OCI-LY3 (cell line): ENCODE measurements at regions not wholly inside any gene's neighbourhood (a gene's known extent, or its start where the extent isn't known, plus 50 kb on each side); places are given as distances from the start of the nearest gene placed in this dataset.

ENCODE experiments used
- H2AFZ ChIP-seq: fragments of 200-600, 300-600 bp; shearing (Covaris generic); 2 replicates; pipeline ENCODE4 v1.6.0; 2014; ENCODE audit warnings: antibody characterized with exemption, low read depth, low read length
- H3K27ac ChIP-seq: fragments of 200-600, 300-600 bp; sonication (generic); 2 replicates; pipeline ENCODE4 v1.5.1; 2014; ENCODE audit warnings: mild to moderate bottlenecking, low read length, moderate library complexity, mixed read lengths
- H3K27me3 ChIP-seq: fragments of 200-600, 300-600 bp; sonication (generic); 2 replicates; pipeline ENCODE4 v1.6.1; 2014; ENCODE audit warnings: low read depth, low read length, mixed read lengths
- H3K36me3 ChIP-seq: fragments of 200-600, 300-600 bp; sonication (generic); replicated peaks from 2 replicates; pipeline ENCODE3; 2014; ENCODE audit warnings: low read depth, low read length, mixed read lengths
- H3K4me1 ChIP-seq: fragments of 300-600, 200-600 bp; sonication (generic); 2 replicates; pipeline ENCODE4 v1.6.1; 2014; ENCODE audit warnings: low read length, mixed read lengths
- H3K4me2 ChIP-seq: fragments of 200-600, 300-600 bp; sonication (generic); 2 replicates; pipeline ENCODE4 v1.6.1; 2014; ENCODE audit warnings: low read length, mixed read lengths
- H3K4me3 ChIP-seq: fragments of 300-600, 200-600 bp; sonication (generic); 2 replicates; pipeline ENCODE4 v1.5.1; 2014; ENCODE audit warnings: antibody characterized with exemption, mild to moderate bottlenecking, low read length, moderate library complexity
- H3K79me2 ChIP-seq: fragments of 300-600, 200-600 bp; shearing (Covaris generic); 2 replicates; pipeline ENCODE4 v1.6.1; 2014; ENCODE audit warnings: mild to moderate bottlenecking, low read length, mixed read lengths
- H3K9ac ChIP-seq: fragments of 300-600, 200-600 bp; shearing (Covaris generic); 2 replicates; pipeline ENCODE4 v1.6.0; 2014; ENCODE audit warnings: mild to moderate bottlenecking, low read length, moderate library complexity
- H3K9me3 ChIP-seq: fragments of 200-600, 300-600 bp; shearing (Covaris generic); 2 replicates; pipeline ENCODE4 v1.6.1; 2014; ENCODE audit warnings: low read length, mixed read lengths; ENCODE audit not compliant: insufficient read depth
- H4K20me1 ChIP-seq: fragments of 200-600, 300-600 bp; sonication (generic); 2 replicates; pipeline ENCODE4 v1.6.1; 2016; ENCODE audit warnings: low read length, mixed read lengths; ENCODE audit not compliant: insufficient read depth
- EZH2phosphoT487 ChIP-seq: fragments of 200-600 bp; shearing (Covaris generic); IDR thresholded peaks from 2 replicates; pipeline ENCODE4 v1.6.1; 2018; ENCODE audit warnings: antibody characterized with exemption, mixed run types, low read depth
- TF ChIP-seq, protein P1 (sequence below): fragments of 200-600, 300-600 bp; sonication (generic); IDR thresholded peaks from 2 replicates; pipeline ENCODE4 v1.5.1; 2014; ENCODE audit warnings: antibody characterized with exemption, low read length, low read depth

- H3K79me2 ChIP-seq, result no peaks in the 10 kb centered on the region
- no peaks in the 10 kb centered on the region for H3K9me3 ChIP-seq
- H3K4me2 ChIP-seq, result no peak overlapping the region
- no peak overlapping the region for H3K9ac ChIP-seq
- no peaks in the 10 kb centered on the region for H3K4me1 ChIP-seq
- no peak overlapping the region for H2AFZ ChIP-seq
- no peaks in the 10 kb centered on the region for H3K36me3 ChIP-seq
- H4K20me1 ChIP-seq, result no peaks in the 10 kb centered on the region
- H3K27ac ChIP-seq, result no peak overlapping the region
- TF ChIP-seq, protein P1, sequence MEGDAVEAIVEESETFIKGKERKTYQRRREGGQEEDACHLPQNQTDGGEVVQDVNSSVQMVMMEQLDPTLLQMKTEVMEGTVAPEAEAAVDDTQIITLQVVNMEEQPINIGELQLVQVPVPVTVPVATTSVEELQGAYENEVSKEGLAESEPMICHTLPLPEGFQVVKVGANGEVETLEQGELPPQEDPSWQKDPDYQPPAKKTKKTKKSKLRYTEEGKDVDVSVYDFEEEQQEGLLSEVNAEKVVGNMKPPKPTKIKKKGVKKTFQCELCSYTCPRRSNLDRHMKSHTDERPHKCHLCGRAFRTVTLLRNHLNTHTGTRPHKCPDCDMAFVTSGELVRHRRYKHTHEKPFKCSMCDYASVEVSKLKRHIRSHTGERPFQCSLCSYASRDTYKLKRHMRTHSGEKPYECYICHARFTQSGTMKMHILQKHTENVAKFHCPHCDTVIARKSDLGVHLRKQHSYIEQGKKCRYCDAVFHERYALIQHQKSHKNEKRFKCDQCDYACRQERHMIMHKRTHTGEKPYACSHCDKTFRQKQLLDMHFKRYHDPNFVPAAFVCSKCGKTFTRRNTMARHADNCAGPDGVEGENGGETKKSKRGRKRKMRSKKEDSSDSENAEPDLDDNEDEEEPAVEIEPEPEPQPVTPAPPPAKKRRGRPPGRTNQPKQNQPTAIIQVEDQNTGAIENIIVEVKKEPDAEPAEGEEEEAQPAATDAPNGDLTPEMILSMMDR, result no peak
- TF ChIP-seq EZH2phosphoT487, result no peak
- no peak overlapping the region for H3K4me3 ChIP-seq
- no peaks in the 10 kb centered on the region for H3K27me3 ChIP-seq
These were observed 142.6 kb upstream of the SERPINE2 start for GRCh38 chr2:224181534-224182155.

GRCh38 chr2:224180810-224181209 is 141.7 kb upstream of the SERPINE2 start:
- H3K9me3 ChIP-seq, result no peaks in the 10 kb centered on the region
- H4K20me1 ChIP-seq, result no peaks in the 10 kb centered on the region
- H3K27ac ChIP-seq, result no peak overlapping the region
- no peaks in the 10 kb centered on the region for H3K36me3 ChIP-seq
- no peak overlapping the region for H3K4me2 ChIP-seq
- H3K4me1 ChIP-seq, result no peaks in the 10 kb centered on the region
- H3K27me3 ChIP-seq, result no peaks in the 10 kb centered on the region
- no peak overlapping the region for H3K4me3 ChIP-seq
- no peak for TF ChIP-seq EZH2phosphoT487
- TF ChIP-seq, protein P1, result no peak
- H3K9ac ChIP-seq, result no peak overlapping the region
- H3K79me2 ChIP-seq, result no peaks in the 10 kb centered on the region
- H2AFZ ChIP-seq, result no peak overlapping the region

DNA sequence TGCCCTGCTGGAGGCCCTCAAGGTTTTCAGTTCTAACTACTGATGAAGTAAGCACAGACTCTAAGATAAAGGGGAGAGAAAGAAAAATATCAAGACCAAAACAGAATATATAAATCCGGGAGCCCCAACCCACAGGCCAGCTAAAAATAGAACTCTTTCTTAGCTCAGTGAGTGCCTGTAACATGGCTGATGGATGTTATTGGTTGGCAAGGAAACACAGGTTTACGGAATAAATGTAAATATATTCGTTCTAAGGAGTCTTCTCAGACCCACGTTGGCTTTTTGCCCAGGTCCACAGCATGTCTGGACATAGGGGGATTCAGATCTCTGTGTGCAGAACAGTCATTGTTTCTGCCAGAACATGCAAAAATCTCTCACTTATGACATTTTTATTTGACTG is 139.0 kb upstream of the SERPINE2 start:
- no peaks in the 10 kb centered on the region for H3K79me2 ChIP-seq
- no peak overlapping the region for H3K4me2 ChIP-seq
- no peaks in the 10 kb centered on the region for H3K9me3 ChIP-seq
- no peak for TF ChIP-seq EZH2phosphoT487
- TF ChIP-seq, protein P1, result no peak
- H4K20me1 ChIP-seq, result no peaks in the 10 kb centered on the region
- peaks cover 3% of the 10 kb centered on the region; the same call in 1 of the 2 replicates for H3K27me3 ChIP-seq
- no peaks in the 10 kb centered on the region for H3K4me1 ChIP-seq
- no peak overlapping the region for H3K27ac ChIP-seq
- no peak overlapping the region for H3K4me3 ChIP-seq
- H2AFZ ChIP-seq, result no peak overlapping the region
- H3K9ac ChIP-seq, result no peak overlapping the region
- H3K36me3 ChIP-seq, result no peaks in the 10 kb centered on the region

DNA sequence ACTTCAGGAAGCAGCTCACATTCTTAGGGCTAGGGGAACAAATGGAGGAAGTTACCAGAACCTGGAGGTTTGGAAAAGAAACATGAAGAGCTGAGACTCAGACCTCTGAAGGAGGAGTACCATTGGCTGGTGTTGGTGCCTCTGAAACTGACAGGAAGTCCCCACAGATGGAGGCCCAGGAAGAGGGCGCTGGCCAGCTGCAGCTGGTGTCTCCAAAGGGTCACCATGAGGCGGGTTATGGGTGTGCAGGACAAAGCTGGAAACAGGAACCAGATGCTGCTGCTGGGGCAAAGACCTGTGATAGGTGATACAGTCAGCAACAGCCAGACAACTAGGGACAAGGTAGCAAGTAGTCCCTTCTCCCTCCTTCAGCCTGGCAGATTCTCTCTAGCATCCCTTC is 136.5 kb upstream of the SERPINE2 start:
- H3K4me2 ChIP-seq, result no peak overlapping the region
- peaks cover 3% of the 10 kb centered on the region; the same call in 1 of the 2 replicates for H3K27me3 ChIP-seq
- no peak overlapping the region for H2AFZ ChIP-seq
- no peaks in the 10 kb centered on the region for H3K9me3 ChIP-seq
- no peaks in the 10 kb centered on the region for H4K20me1 ChIP-seq
- H3K36me3 ChIP-seq, result no peaks in the 10 kb centered on the region
- H3K27ac ChIP-seq, result no peak overlapping the region
- H3K79me2 ChIP-seq, result no peaks in the 10 kb centered on the region
- TF ChIP-seq, protein P1, result no peak
- no peak for TF ChIP-seq EZH2phosphoT487
- no peak overlapping the region for H3K4me3 ChIP-seq
- no peak overlapping the region for H3K9ac ChIP-seq
- no peaks in the 10 kb centered on the region for H3K4me1 ChIP-seq
